SK-N-SH treated with all-trans-retinoic acid at 6 μM for 48 hours (cell line): ENCODE measurements at regions not wholly inside any gene's neighbourhood (a gene's known extent, or its start where the extent isn't known, plus 50 kb on each side); places are given as distances from the start of the nearest gene placed in this dataset.

ENCODE experiments used
- ATAC-seq: fragments of 200-7000 bp; cut with Tn5 transposase; 3 replicates; pipeline ENCODE4 v1.9.1; 2020; ENCODE audit warnings: mild to moderate bottlenecking, moderate library complexity
- ARNTL ChIP-seq: fragments of 450-650 bp; formaldehyde crosslinking; IDR thresholded peaks from 2 replicates; pipeline ENCODE4 v1.5.0; 2020; ENCODE audit warnings: low read depth, mild to moderate bottlenecking, moderate library complexity, borderline replicate concordance
- BACH2 ChIP-seq: fragments of 250-450 bp; sonication (Bioruptor Pico); IDR thresholded peaks from 2 replicates; pipeline ENCODE4 v1.9.0; 2021; ENCODE audit warnings: mild to moderate bottlenecking, borderline replicate concordance
- CSRNP3 ChIP-seq: fragments of 250-450 bp; sonication (Bioruptor Pico); IDR thresholded peaks from 2 replicates; pipeline ENCODE4 v1.5.1; 2021; ENCODE audit warnings: mild to moderate bottlenecking, moderate library complexity
- ESRRG ChIP-seq: fragments of 250-450 bp; sonication (Bioruptor Pico); IDR thresholded peaks from 2 replicates; pipeline ENCODE4 v1.6.1; 2021; ENCODE audit warnings: mild to moderate bottlenecking
- GLIS3 ChIP-seq: fragments of 250-450 bp; sonication (Bioruptor Pico); IDR thresholded peaks from 2 replicates; pipeline ENCODE4 v1.5.0; 2020; ENCODE audit warnings: mild to moderate bottlenecking, moderate library complexity
- ISL1 ChIP-seq: fragments of 250-450 bp; sonication (Bioruptor Pico); IDR thresholded peaks from 2 replicates; pipeline ENCODE4 v2.1.2; 2022; ENCODE audit warnings: mild to moderate bottlenecking, moderate library complexity
- OSR1 ChIP-seq: fragments of 250-450 bp; sonication (Bioruptor Pico); IDR thresholded peaks from 2 replicates; pipeline ENCODE4 v1.8.0; 2022; ENCODE audit warnings: moderate library complexity, mild to moderate bottlenecking, inconsistent platforms
- POU6F1 ChIP-seq: fragments of 250-450 bp; sonication (Bioruptor Pico); IDR thresholded peaks from 2 replicates; pipeline ENCODE4 v1.8.0; 2021; ENCODE audit warnings: low read depth, mild to moderate bottlenecking, moderate library complexity, borderline replicate concordance
- PPARA ChIP-seq: fragments of 250-450 bp; sonication (Bioruptor Pico); IDR thresholded peaks from 2 replicates; pipeline ENCODE4 v1.5.0; 2020; ENCODE audit warnings: mild to moderate bottlenecking, borderline replicate concordance
- RARB ChIP-seq: fragments of 250-450 bp; sonication (Bioruptor Pico); IDR thresholded peaks from 2 replicates; pipeline ENCODE4 v1.8.0; 2021; ENCODE audit warnings: mild to moderate bottlenecking, moderate library complexity
- SNAI2 ChIP-seq: fragments of 250-450 bp; sonication (Bioruptor Pico); IDR thresholded peaks from 2 replicates; pipeline ENCODE4 v1.5.0; 2020; ENCODE audit warnings: mild to moderate bottlenecking, moderate library complexity
- TCF4 ChIP-seq: fragments of 250-450 bp; sonication (Bioruptor Pico); IDR thresholded peaks from 2 replicates; pipeline ENCODE4 v1.8.0; 2021; ENCODE audit warnings: mild to moderate bottlenecking, moderate library complexity, borderline replicate concordance
- TOX ChIP-seq: fragments of 250-450 bp; sonication (Bioruptor Pico); IDR thresholded peaks from 2 replicates; pipeline ENCODE4 v1.8.0; 2021; ENCODE audit warnings: mild to moderate bottlenecking, moderate library complexity, borderline replicate concordance
- ZC3H10 ChIP-seq: fragments of 250-450 bp; sonication (Bioruptor Pico); IDR thresholded peaks from 2 replicates; pipeline ENCODE4 v1.5.1; 2021; ENCODE audit warnings: mild to moderate bottlenecking, moderate library complexity
- ZFP30 ChIP-seq: fragments of 450-650 bp; formaldehyde crosslinking; IDR thresholded peaks from 2 replicates; pipeline ENCODE4 v1.5.0; 2022; ENCODE audit warnings: mild to moderate bottlenecking, moderate library complexity
- ZNF565 ChIP-seq: fragments of 450-650 bp; formaldehyde crosslinking; conservative IDR thresholded peaks from 2 replicates; pipeline ENCODE4 v1.5.0; 2020; ENCODE audit warnings: low read depth, mild to moderate bottlenecking, moderate library complexity
- ZNF70 ChIP-seq: fragments of 450-650 bp; formaldehyde crosslinking; IDR thresholded peaks from 2 replicates; pipeline ENCODE4 v1.5.0; 2020; ENCODE audit warnings: mild to moderate bottlenecking, moderate library complexity
- ZNF8 ChIP-seq: fragments of 450-650 bp; formaldehyde crosslinking; IDR thresholded peaks from 2 replicates; pipeline ENCODE4 v1.5.0; 2020; ENCODE audit warnings: mild to moderate bottlenecking, moderate library complexity
- TF ChIP-seq, protein P1 (sequence below): fragments of 250-450 bp; sonication (Bioruptor Pico); IDR thresholded peaks from 2 replicates; pipeline ENCODE4 v1.5.1; 2020; ENCODE audit warnings: low read depth, mild to moderate bottlenecking, moderate library complexity
- TF ChIP-seq, protein P2 (sequence below): fragments of 250-450 bp; sonication (Bioruptor Pico); IDR thresholded peaks from 2 replicates; pipeline ENCODE4 v1.5.0; 2020; ENCODE audit warnings: mild to moderate bottlenecking, moderate library complexity

DNA sequence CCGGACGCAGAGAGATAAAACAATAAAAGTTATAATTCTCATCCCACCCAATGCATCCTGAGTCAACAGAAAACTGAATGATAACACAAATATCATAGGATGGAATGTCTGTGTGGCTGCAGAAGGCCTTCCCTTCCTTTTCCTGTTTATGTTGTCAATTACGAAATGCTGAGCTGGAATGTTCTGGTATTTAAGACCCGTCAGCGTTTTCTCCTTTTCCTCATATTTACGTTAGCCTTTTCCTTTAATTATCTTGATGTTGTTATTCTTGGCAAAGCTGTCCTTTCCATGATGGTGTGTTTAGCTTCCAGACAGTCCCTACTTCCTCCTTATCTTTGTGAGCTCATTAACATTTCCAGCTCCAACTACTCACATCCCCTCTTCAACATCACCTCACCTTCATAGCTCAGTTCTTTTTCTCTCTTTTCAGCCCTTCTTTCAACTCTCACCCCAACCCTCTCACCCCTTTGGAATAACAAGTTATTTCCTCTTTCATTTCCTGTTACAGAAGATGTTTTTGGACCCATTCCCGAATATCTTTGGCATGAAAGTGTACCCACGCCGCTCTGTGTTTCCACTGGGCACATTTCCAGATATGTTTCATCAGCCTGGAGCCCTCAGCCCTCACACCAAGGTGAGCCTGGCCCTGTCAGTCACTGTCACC is 221.6 kb downstream of the NR2F1-AS1 start:
- TF ChIP-seq ZNF8 (CRISPR knock-in tag), result no peak
- TF ChIP-seq GLIS3 (CRISPR knock-in tag), result no peak
- TF ChIP-seq ZC3H10 (CRISPR knock-in tag), result no peak
- no peak for TF ChIP-seq OSR1
- TF ChIP-seq BACH2 (CRISPR knock-in tag), result no peak
- TF ChIP-seq PPARA (CRISPR knock-in tag), result no peak
- TF ChIP-seq CSRNP3, result no peak
- TF ChIP-seq ZNF565 (CRISPR knock-in tag), result no peak
- TF ChIP-seq SNAI2, result no peak
- peak; percentile 44 for ATAC-seq

- TF ChIP-seq POU6F1 (CRISPR knock-in tag) (no peak), TCF4 (CRISPR knock-in tag) (no peak), ZFP30 (CRISPR knock-in tag) (no peak), ARNTL (CRISPR knock-in tag) (no peak), ZNF565 (CRISPR knock-in tag) (no peak), ESRRG (no peak), TOX (CRISPR knock-in tag) (no peak), PPARA (CRISPR knock-in tag) (no peak), ZC3H10 (CRISPR knock-in tag) (no peak), ZNF8 (CRISPR knock-in tag) (no peak), CSRNP3 (no peak), OSR1 (no peak), RARB (CRISPR knock-in tag) (no peak), ISL1 (no peak), BACH2 (CRISPR knock-in tag) (no peak), ZNF70 (CRISPR knock-in tag) (no peak), SNAI2 (no peak)
- TF ChIP-seq, protein P1, sequence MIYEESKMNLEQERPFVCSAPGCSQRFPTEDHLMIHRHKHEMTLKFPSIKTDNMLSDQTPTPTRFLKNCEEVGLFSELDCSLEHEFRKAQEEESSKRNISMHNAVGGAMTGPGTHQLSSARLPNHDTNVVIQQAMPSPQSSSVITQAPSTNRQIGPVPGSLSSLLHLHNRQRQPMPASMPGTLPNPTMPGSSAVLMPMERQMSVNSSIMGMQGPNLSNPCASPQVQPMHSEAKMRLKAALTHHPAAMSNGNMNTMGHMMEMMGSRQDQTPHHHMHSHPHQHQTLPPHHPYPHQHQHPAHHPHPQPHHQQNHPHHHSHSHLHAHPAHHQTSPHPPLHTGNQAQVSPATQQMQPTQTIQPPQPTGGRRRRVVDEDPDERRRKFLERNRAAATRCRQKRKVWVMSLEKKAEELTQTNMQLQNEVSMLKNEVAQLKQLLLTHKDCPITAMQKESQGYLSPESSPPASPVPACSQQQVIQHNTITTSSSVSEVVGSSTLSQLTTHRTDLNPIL (CRISPR knock-in tag), result no peak
- TF ChIP-seq, protein P2, sequence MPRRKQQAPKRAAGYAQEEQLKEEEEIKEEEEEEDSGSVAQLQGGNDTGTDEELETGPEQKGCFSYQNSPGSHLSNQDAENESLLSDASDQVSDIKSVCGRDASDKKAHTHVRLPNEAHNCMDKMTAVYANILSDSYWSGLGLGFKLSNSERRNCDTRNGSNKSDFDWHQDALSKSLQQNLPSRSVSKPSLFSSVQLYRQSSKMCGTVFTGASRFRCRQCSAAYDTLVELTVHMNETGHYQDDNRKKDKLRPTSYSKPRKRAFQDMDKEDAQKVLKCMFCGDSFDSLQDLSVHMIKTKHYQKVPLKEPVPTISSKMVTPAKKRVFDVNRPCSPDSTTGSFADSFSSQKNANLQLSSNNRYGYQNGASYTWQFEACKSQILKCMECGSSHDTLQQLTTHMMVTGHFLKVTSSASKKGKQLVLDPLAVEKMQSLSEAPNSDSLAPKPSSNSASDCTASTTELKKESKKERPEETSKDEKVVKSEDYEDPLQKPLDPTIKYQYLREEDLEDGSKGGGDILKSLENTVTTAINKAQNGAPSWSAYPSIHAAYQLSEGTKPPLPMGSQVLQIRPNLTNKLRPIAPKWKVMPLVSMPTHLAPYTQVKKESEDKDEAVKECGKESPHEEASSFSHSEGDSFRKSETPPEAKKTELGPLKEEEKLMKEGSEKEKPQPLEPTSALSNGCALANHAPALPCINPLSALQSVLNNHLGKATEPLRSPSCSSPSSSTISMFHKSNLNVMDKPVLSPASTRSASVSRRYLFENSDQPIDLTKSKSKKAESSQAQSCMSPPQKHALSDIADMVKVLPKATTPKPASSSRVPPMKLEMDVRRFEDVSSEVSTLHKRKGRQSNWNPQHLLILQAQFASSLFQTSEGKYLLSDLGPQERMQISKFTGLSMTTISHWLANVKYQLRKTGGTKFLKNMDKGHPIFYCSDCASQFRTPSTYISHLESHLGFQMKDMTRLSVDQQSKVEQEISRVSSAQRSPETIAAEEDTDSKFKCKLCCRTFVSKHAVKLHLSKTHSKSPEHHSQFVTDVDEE (CRISPR knock-in tag), result no peak
- no peak for ATAC-seq
Measured at GRCh38 chr5:93358176-93358575, 222.8 kb downstream of the NR2F1-AS1 start.

- TF ChIP-seq ARNTL (CRISPR knock-in tag) (no peak), ZNF8 (CRISPR knock-in tag) (no peak), ZFP30 (CRISPR knock-in tag) (no peak), ZNF70 (CRISPR knock-in tag) (no peak), ESRRG (no peak), ISL1 (no peak)
- TF ChIP-seq, all 23 proteins: peak for 0
Measured at GRCh38 chr5:93357686-93358085, 223.3 kb downstream of the NR2F1-AS1 start.

More at GRCh38 chr5:93357686-93358085, 223.3 kb downstream of the NR2F1-AS1 start:
- ATAC-seq, result no peak
